Endothelial cell of umbilical vein (primary cell): ENCODE measurements at regions not wholly inside any gene's neighbourhood (a gene's known extent, or its start where the extent isn't known, plus 50 kb on each side); places are given as distances from the start of the nearest gene placed in this dataset.
A peak's percentile ranks its signal among the peaks of the same experiment; 100 is the strongest.

ENCODE experiments used
- BruUV-seq: library from RNA; stranded (reverse); fragments of 400-500 nt; replicated peaks from 2 replicates; lab custom pipeline; 2021; lab: Mats Ljungman, UMichigan
- CTCF ChIA-PET: fragments of 300-600, 350-600 bp; sonication (Branson Sonifier 250); formaldehyde crosslinking; loops from one replicate; lab custom pipeline; 2021; ENCODE audit warnings: antibody characterized with exemption, inconsistent platforms; lab: Charles Lee
- POLR2A ChIA-PET: fragments of 300-600, 350-600 bp; sonication (Branson Sonifier 250); formaldehyde crosslinking; loops from one replicate; lab custom pipeline; 2021; ENCODE audit warnings: antibody characterized with exemption, inconsistent platforms; lab: Charles Lee
- DNase-seq: peaks from one replicate; pipeline ENCODE4 v3.0.0-alpha.2; 2011; ENCODE audit warnings: low read depth, low spot score
- FAIRE-seq: peaks from 2 replicates; lab custom pipeline; 2011; peaks lifted over from hg19 to GRCh38; lab: Jason Lieb, UNC
- H2AFZ ChIP-seq: 2 replicates; pipeline ENCODE4 v1.6.0; 2012; ENCODE audit warnings: low read depth, low read length, control low read depth, inconsistent platforms
- H3K27ac ChIP-seq: 2 replicates; pipeline ENCODE4 v1.5.1; 2011; ENCODE audit warnings: low read depth, mild to moderate bottlenecking, control low read depth, low read length, moderate library complexity; ENCODE audit not compliant: insufficient read depth
- H3K27me3 ChIP-seq, 2 experiments: 2 replicates each; pipeline versions ENCODE4 v1.6.0 to v1.6.1; 2011; ENCODE audit warnings: low read length in 2 of 2, mixed read lengths in 1 of 2; ENCODE audit not compliant: control insufficient read depth in 2 of 2, insufficient read depth in 2 of 2
- H3K36me3 ChIP-seq, 2 experiments: 2 replicates in 1 of 2; 3 replicates in 1 of 2; pipeline ENCODE4 v1.5.1; 2011; ENCODE audit warnings: low read length in 2 of 2, mild to moderate bottlenecking in 1 of 2, moderate library complexity in 1 of 2; ENCODE audit not compliant: control insufficient read depth in 2 of 2, insufficient read depth in 2 of 2; ENCODE audit errors: extremely low read depth in 1 of 2
- H3K4me1 ChIP-seq: 3 replicates; pipeline ENCODE4 v1.5.1; 2011; ENCODE audit warnings: mild to moderate bottlenecking, low read length; ENCODE audit not compliant: control insufficient read depth, insufficient read depth; ENCODE audit errors: extremely low read depth
- H3K4me2 ChIP-seq: 2 replicates; pipeline ENCODE4 v1.6.1; 2011; ENCODE audit warnings: low read length, control low read depth, mixed read lengths; ENCODE audit not compliant: insufficient read depth
- H3K4me3 ChIP-seq, 3 experiments: fragments of 200-600 bp in 1 of 3; sonication (generic), shearing (Covaris generic) in 1 of 3; replicated peaks in 1 of 3; 2 replicates each; pipeline ENCODE4 v1.5.1; 2011 to 2016; ENCODE audit warnings: control low read depth in 3 of 3, low read length in 3 of 3, mild to moderate bottlenecking in 2 of 3, inconsistent platforms in 1 of 3, low read depth in 1 of 3, moderate library complexity in 1 of 3; ENCODE audit not compliant: insufficient read depth in 1 of 3
- H3K79me2 ChIP-seq: 2 replicates; pipeline ENCODE4 v1.6.0; 2012; ENCODE audit warnings: low read length, inconsistent platforms; ENCODE audit not compliant: control insufficient read depth, insufficient read depth
- H3K9ac ChIP-seq: replicated peaks from 2 replicates; pipeline ENCODE3; 2011; ENCODE audit warnings: low read length, control low read depth; ENCODE audit not compliant: insufficient read depth; ENCODE audit errors: extremely low read depth
- H3K9me1 ChIP-seq: replicated peaks from 3 replicates; pipeline ENCODE4 v1.6.0; 2011; ENCODE audit warnings: mild to moderate bottlenecking, low read length; ENCODE audit not compliant: control insufficient read depth, insufficient read depth; ENCODE audit errors: extremely low read depth
- H3K9me3 ChIP-seq: replicated peaks from 2 replicates; pipeline ENCODE4 v1.5.1; 2012; ENCODE audit warnings: low read length, inconsistent platforms; ENCODE audit not compliant: control insufficient read depth, insufficient read depth
- H4K20me1 ChIP-seq: replicated peaks from 2 replicates; pipeline ENCODE3; 2011; ENCODE audit warnings: mild to moderate bottlenecking, low read length; ENCODE audit not compliant: control insufficient read depth, insufficient read depth; ENCODE audit errors: extremely low read depth
- CTCF ChIP-seq, 2 donors: IDR thresholded peaks; 1 replicate in 1 of 2; 2 replicates in 1 of 2; pipeline ENCODE4 v1.5.1; 2011; ENCODE audit warnings: low read length in 2 of 2, mild to moderate bottlenecking in 2 of 2, moderate library complexity in 2 of 2, control low read depth in 1 of 2, inconsistent platforms in 1 of 2, low read depth in 1 of 2; ENCODE audit not compliant: insufficient read depth in 1 of 2; ENCODE audit errors: extremely low read depth in 1 of 2
- EZH2 ChIP-seq: IDR thresholded peaks from 2 replicates; pipeline ENCODE4 v1.6.1; 2012; ENCODE audit warnings: borderline replicate concordance, low read depth, mild to moderate bottlenecking, moderate library complexity, low read length, inconsistent platforms; ENCODE audit not compliant: severe bottlenecking
- FOS ChIP-seq: IDR thresholded peaks from 2 replicates; pipeline ENCODE4 v1.6.1; 2011; ENCODE audit warnings: mild to moderate bottlenecking, low read length, moderate library complexity, borderline replicate concordance; ENCODE audit not compliant: insufficient read depth
- GATA2 ChIP-seq: IDR thresholded peaks from 2 replicates; pipeline ENCODE4 v1.7.0; 2011; ENCODE audit warnings: low read depth, mild to moderate bottlenecking, moderate library complexity, mixed read lengths, low read length; ENCODE audit not compliant: insufficient read length, insufficient read depth
- MYC ChIP-seq: IDR thresholded peaks from one replicate; pipeline ENCODE4 v1.6.1; 2011; ENCODE audit warnings: mild to moderate bottlenecking, low read depth, low read length
- POLR2A ChIP-seq: IDR thresholded peaks from 2 replicates; pipeline ENCODE4 v1.6.1; 2012; ENCODE audit warnings: low read depth, mild to moderate bottlenecking, control low read depth, low read length
- POLR2AphosphoS5 ChIP-seq: IDR thresholded peaks from 2 replicates; pipeline ENCODE4 v1.6.1; 2012; ENCODE audit warnings: low read depth, mild to moderate bottlenecking, control low read depth, low read length, moderate library complexity; ENCODE audit not compliant: insufficient read depth
- dilution Hi-C: fragments of 300-500 bp; cut with MboI; formaldehyde crosslinking; loops from one replicate; pipeline ENCODE4 v1.15.0; 2019; ENCODE audit warnings: low sequenced_read_pairs; ENCODE audit not compliant: extremely low pct_ligation_motif_present
- intact Hi-C: fragments of 100-400 bp; cut with micrococcal nuclease; formaldehyde crosslinking; loops from one replicate; pipeline ENCODE4 v1.10.0; 2022

DNA sequence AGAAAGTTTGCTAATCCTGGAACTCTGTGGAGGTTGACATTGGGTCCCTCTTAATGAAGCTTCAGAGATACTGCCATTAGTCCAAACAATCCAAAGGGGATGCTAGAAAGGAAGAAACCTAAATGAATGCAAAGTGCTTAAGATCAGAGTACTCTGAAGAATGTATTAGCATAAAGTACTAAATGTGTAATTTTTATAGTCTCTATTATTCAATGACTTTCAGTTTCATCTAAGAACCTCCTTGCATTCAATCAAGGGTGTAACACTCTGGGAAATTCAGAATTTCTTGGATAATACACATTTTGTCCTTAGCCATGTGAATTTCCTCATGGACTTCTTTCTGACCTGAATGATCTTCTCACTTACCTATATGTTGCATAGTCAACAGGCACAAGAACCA, 1078.5 kb upstream of the ADGRL4 start:
- H3K4me3 ChIP-seq = no peak overlapping the region
- BruUV-seq = no TSS peak
- POLR2A ChIA-PET = no interaction called here

DNA sequence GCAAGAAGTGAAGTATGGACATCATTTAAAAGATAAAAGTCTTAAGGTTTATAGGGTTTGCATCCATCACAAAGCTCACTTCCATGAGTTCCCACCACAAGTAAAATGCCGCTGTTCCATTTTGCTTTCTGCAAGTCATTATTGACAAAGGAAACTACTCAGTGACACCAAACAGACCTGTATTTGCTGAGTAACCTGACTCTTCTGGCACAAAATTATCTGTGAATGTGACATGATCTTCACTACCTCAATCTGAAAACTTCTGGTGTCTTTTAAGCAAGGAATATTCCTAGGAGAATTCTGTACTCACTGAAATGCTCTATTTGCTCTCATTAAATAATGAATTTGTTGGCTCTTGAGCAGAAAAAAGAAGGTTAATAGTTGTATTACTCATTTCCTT, 1077.4 kb upstream of the ADGRL4 start:
- H3K9ac ChIP-seq = no peak overlapping the region
- no TSS peak for BruUV-seq
- no peaks in the 10 kb centered on the region for H3K79me2 ChIP-seq
- peak overlapping the region; percentile 29 for H2AFZ ChIP-seq
- CTCF ChIA-PET = interaction anchor here (0.7 kb wide), 1 partner anchor 31 kb away, joined by 4 read pairs; no protein-coding TSS in a partner anchor
- FAIRE-seq = no peak
- no peak overlapping the region for H3K27ac ChIP-seq
- H3K4me1 ChIP-seq = no peaks in the 10 kb centered on the region
- POLR2A ChIA-PET = no interaction called here
- intact Hi-C loops = no loop called here
- no peak overlapping the region for H3K4me2 ChIP-seq
- H3K36me3 ChIP-seq = no peaks in the 10 kb centered on the region
- dilution Hi-C loops = no loop called here
- TF ChIP-seq POLR2AphosphoS5 (no peak), MYC (no peak), POLR2A (no peak), CTCF (IDR thresholded peaks at IDR 0.05; ENCODE audit: extremely low read depth in 1 of 2, insufficient read depth in 1 of 2, low read depth in 1 of 2, low read length in 2 of 2) (no peak), GATA2 (no peak), EZH2 (no peak), FOS (no peak)
- H3K9me3 ChIP-seq = no peaks in the 10 kb centered on the region
- H3K4me3 ChIP-seq = no peak overlapping the region
- no peaks in the 10 kb centered on the region for H4K20me1 ChIP-seq
- no peaks in the 10 kb centered on the region for H3K9me1 ChIP-seq
- peak; percentile 2 for DNase-seq
- no peaks in the 10 kb centered on the region for H3K27me3 ChIP-seq

More for the DNA sequence above, 1078.5 kb upstream of the ADGRL4 start:
- no peak overlapping the region for H3K27ac ChIP-seq
- H3K9me1 ChIP-seq = no peaks in the 10 kb centered on the region
- no peaks in the 10 kb centered on the region for H3K9me3 ChIP-seq
- H3K79me2 ChIP-seq = no peaks in the 10 kb centered on the region
- CTCF ChIA-PET = interaction anchor here (1.3 kb wide), 1 partner anchor 10 kb away, joined by 3 read pairs; no protein-coding TSS in a partner anchor
- H3K9ac ChIP-seq = no peak overlapping the region
- dilution Hi-C loops = no loop called here
- H3K27me3 ChIP-seq = no peaks in the 10 kb centered on the region
- H2AFZ ChIP-seq = no peak overlapping the region
- FAIRE-seq = no peak
- no peak for DNase-seq
- TF ChIP-seq POLR2A = no peak
- TF ChIP-seq MYC = no peak
- TF ChIP-seq GATA2 = no peak
- intact Hi-C loops = no loop called here
- H4K20me1 ChIP-seq = no peaks in the 10 kb centered on the region
- H3K4me1 ChIP-seq = no peaks in the 10 kb centered on the region
- no peaks in the 10 kb centered on the region for H3K36me3 ChIP-seq
- no peak overlapping the region for H3K4me2 ChIP-seq
